Urothelium cell line (cell line): ENCODE measurements at regions not wholly inside any gene's neighbourhood (a gene's known extent, or its start where the extent isn't known, plus 50 kb on each side); places are given as distances from the start of the nearest gene placed in this dataset.

ENCODE experiments used
- DNase-seq: peaks from one replicate; pipeline ENCODE4 v3.0.0; 2011; ENCODE audit warnings: low spot score, mixed read lengths
- FAIRE-seq: peaks from 2 replicates; lab custom pipeline; 2011; peaks lifted over from hg19 to GRCh38; lab: Jason Lieb, UNC

- DNase-seq: peak; percentile 35
- peak; percentile 40 for FAIRE-seq
These were observed 608.4 kb downstream of the LRFN5 start for GRCh38 chr14:42214981-42215491.

GRCh38 chr14:42200957-42201356, 594.3 kb downstream of the LRFN5 start:
- FAIRE-seq: no peak
- no peak for DNase-seq

DNA sequence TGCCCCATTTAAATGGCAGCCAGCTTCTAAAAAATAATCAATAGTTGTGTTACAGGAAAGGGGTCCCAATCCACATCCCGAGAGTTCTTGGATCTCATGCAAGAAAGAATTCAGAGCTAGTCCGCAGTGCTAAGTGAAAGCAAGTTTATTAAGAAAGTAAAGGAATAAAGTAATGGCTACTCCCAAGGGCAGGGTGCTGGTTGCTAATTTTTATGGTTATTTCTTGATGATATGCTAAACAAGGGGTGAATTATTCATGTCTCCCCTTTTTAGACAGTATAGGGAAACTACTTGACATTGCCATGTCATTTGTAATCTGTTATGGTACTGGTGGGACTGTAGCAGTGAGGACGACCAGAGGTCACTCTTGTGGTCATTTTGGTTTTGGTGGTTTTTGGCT, 591.3 kb downstream of the LRFN5 start:
- FAIRE-seq (no peak), DNase-seq (no peak)

GRCh38 chr14:42192738-42193653, 586.3 kb downstream of the LRFN5 start:
- FAIRE-seq (no peak), DNase-seq (peak; percentile 46)

DNA sequence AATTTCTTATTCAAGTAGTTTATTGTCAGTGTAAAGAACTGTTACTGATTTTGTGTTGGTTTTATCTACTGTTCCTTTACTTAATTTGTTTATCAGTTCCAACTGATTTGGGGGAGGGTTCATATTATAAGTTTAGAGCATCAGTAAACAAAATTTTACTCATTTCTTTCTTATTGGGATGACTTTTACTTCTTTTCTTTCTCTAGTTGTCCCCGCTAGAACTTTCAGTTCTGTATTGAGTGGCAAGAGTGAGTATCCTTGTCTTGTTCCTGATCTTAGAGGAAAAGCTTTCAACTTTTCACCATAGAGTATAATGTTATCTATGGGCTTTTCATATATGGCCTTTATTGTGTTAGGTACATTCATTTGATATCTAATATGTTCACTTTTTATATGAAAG, 584.1 kb downstream of the LRFN5 start:
- FAIRE-seq: no peak
- DNase-seq: no peak

DNA sequence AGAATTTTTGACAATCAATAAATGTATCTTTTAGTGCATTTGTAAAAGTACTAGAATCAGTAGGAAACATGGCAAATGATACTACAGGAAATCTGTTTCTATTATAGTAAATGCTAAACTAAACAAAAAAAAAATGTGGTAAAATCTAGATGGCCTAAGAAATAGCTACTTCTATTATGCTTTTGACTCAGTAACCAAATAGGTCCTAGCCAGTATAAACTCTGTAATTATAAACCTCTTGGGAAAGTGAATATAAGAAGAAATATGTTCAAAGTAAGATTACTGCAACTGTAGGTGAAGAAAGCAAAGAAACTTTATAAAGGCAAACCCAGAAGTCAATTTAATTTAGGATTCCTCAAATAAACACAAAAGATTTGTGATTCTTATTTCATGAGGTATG, 581.2 kb downstream of the LRFN5 start:
- no peak for DNase-seq
- FAIRE-seq: no peak

DNA sequence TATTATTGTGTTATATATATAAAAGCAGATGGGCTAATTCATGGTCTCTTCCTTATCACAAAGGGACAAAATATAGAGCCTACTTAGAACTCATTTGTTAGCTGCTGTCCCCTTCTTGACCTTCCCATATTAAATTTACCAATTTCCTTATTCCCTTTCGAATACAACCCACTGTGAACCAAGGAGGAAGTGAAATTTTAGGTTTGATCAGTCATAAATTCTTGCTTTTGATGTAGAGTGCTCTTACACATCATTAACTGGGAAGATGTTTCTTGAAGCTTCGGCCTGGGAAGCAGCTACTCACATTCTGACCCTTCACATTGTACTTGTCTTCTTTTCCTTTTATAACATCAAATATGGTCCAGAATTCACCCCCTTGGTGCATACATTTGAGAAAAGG, 579.0 kb downstream of the LRFN5 start:
- DNase-seq: no peak
- FAIRE-seq: no peak

- DNase-seq: no peak
- FAIRE-seq: no peak
These were observed 567.7 kb downstream of the LRFN5 start for GRCh38 chr14:42174357-42174756.

DNA sequence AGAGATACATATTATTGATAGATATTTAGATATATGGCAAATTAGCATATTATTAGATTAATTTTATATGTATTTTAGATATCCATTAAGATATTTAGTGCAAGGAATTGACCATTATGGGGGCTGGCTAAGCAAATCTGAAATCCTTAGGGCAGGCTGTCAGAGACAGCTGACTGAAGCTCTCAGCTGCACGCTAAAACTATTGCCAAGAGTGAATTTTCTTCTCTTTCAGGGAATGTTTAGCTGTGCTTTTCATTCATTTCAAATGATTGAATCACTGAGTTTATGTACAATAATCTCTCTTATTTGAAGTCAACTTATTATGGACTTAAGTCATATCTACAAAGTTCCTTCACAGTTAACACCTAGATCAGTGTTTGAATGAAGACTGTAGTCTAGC, 566.5 kb downstream of the LRFN5 start:
- FAIRE-seq (no peak), DNase-seq (no peak)

GRCh38 chr14:42172304-42172703, 565.6 kb downstream of the LRFN5 start:
- FAIRE-seq: no peak
- DNase-seq: no peak

- FAIRE-seq: no peak
- DNase-seq: no peak
These were observed 556.5 kb downstream of the LRFN5 start for GRCh38 chr14:42163136-42163535.

DNA sequence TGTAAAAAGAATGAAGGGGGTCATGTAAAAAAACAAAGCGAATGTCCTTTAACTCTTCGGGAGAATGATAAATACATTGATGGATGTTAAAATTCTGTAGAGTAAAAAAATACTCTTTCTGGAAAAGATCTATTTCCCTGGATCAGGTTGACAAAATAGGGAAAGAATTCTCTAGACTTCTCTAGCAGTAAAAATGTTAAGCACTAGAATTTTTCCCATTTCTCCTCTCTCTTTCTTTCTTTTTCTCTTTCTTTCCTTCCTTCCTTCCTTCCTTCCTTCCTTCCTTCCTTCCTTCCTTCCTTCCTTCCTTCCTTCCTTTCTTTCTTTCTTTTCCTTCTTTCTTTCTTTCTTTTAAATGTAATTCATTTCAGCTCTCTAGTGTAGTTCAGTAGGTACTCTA, 552.5 kb downstream of the LRFN5 start:
- FAIRE-seq (no peak), DNase-seq (no peak)

DNA sequence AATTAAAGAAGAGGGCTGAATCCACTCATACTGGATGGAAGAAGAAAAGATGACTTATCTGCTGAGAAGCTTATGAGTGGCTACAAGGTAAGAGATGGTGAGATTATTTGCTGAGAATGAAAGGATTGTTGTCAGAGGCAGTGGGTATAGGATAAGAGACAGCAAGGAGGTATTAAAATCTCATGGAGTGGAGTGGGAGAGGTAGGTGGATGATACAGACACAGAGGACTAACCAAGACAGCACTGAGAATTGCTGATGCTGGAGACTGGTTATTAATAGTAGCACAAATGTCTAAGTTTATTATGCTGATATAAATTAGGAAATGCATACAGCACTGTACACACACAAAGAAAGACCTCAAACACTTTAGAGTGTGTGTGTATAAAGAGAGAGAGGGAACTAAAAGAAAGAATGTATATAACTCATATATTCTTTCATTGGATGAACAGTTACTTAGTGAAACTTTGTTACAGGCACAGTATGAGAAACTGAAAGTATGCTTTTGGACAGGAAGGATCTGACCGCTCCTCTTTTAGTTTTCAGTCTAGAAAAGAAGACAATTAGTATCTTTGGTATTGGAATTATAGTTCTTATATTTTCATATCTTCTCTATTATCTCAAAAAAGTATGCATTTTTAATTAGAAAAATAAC, 543.1 kb downstream of the LRFN5 start:
- FAIRE-seq: no peak

DNA sequence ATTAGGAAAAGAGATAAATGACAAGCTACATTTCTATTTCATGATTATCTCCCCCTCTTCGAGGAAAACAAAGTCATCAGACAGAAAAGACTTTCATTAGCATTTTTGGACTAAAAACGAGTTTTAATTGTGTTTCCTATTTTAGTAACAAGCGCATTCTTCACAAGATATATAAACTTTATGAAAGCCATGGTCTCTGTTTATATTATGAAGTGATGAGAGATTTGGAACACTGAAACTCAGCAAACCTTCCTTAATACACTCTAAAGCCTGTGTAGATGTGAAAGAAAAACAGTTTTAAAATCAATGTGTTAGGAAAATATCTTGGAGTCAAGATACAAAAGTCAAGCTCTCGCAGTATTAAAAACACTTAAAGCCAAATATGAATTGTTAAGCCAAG, 539.1 kb downstream of the LRFN5 start:
- FAIRE-seq (no peak), DNase-seq (no peak)

More for the DNA sequence above, 543.1 kb downstream of the LRFN5 start:
- DNase-seq: no peak

DNA sequence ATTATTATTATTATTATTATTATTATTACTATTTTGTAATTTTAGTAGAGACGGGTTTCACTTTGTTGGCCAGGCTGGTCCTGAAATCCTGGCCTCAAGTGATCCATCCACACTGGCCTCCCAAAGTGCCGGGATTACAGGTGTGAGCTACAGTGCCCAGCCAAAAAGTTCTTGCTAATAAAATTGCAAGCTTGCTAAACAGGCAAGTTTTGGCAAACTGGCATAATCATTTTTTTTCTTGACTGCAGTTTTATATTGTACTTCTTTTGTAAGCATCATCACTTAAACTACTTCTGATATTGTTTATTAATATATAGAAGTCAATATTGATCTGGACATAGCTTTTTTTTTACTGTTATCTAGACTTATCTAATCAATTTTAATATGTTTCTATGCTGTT, 536.4 kb downstream of the LRFN5 start:
- FAIRE-seq (no peak), DNase-seq (no peak)

DNA sequence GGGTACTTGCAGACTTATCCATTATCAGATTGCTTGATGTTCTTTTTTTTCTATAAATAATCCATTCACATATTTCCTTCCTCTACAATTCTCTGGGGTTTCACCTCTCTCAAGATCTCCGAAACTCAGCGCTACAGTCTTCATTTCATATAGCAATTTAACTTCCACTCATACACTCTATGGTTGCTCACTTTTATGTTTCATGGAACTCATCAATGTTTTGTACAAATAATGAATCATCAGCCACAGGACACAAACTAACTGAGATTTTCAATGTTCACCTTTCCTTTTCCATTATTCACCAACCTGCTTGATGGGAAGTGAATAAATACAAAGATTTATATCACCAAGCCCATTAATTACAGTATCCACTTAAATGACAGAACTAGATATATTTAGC, 534.7 kb downstream of the LRFN5 start:
- no peak for DNase-seq
- FAIRE-seq: no peak

- FAIRE-seq (no peak), DNase-seq (peak; percentile 1)
These were observed 534.2 kb downstream of the LRFN5 start for GRCh38 chr14:42140831-42141279.

DNA sequence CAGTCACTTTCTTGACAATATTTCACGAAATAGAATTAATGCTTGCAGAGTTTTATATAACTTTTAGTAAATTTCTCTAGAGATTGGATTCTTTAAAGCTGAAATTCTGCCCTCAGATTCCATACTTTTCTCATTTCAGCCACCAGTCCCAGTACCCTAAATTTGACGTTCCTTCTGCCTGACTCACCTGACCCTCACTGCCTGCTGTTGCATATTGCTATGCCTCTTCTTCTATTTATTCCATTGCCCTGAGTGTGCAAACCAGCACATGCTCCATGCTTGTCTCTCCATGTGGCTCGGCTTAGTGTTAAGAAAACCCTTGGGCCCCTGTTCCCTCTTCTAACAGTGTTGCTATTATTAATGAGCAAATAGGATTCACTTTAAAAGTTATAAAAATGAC, 533.3 kb downstream of the LRFN5 start:
- no peak for FAIRE-seq
- peak; percentile 11 for DNase-seq

GRCh38 chr14:42138406-42138805, 531.7 kb downstream of the LRFN5 start:
- DNase-seq (no peak), FAIRE-seq (no peak)

DNA sequence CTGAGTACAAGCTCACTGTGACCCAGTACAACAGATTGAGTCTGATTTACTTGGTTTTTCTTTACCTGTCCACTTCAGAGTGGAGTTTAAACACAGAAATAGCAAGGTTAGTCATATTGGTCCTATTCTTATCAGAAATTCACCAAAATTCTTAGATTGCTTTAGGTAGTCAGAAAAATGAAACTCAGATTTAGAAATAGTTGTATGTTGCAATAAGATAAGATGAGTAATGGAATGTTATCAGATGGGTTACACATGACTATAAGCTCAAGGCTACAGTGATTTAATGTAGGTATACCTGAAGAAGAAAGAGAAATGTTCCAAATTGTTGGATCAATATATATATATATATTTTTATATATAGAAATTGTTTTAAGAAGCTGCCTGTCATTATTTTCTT, 524.1 kb downstream of the LRFN5 start:
- no peak for FAIRE-seq
- no peak for DNase-seq

- FAIRE-seq (no peak), DNase-seq (no peak)
These were observed 516.9 kb downstream of the LRFN5 start for GRCh38 chr14:42123526-42123925.
